Adrenal gland (tissue), 9 donors: ENCODE measurements at regions not wholly inside any gene's neighbourhood (a gene's known extent, or its start where the extent isn't known, plus 50 kb on each side); places are given as distances from the start of the nearest gene placed in this dataset.
A peak's percentile ranks its signal among the peaks of the same experiment; 100 is the strongest.

ENCODE experiments used
- DNase-seq, 7 donors: peaks; one replicate each; pipeline ENCODE4 v3.0.0-alpha.2; 2019 to 2020
- H3K27ac ChIP-seq, 5 donors: fragments of 200-600 bp; sonication (generic) in 4 of 5; 1 replicate in 3 of 5; 2 replicates in 2 of 5; pipeline versions ENCODE4 v1.5.1 to v1.8.0; 2016 to 2020; ENCODE audit warnings: mild to moderate bottlenecking in 1 of 5
- H3K27me3 ChIP-seq: fragments of 200-600 bp; 2 replicates; pipeline ENCODE4 v1.8.0; 2021
- H3K36me3 ChIP-seq, 2 donors: fragments of 200-600 bp; replicated peaks in 1 of 2; 1 replicate in 1 of 2; 2 replicates in 1 of 2; pipeline versions ENCODE4 v1.5.1 to v1.8.0; 2018 to 2022
- H3K4me1 ChIP-seq, 2 donors: fragments of 200-600 bp; replicated peaks in 1 of 2; 1 replicate in 1 of 2; 2 replicates in 1 of 2; pipeline versions ENCODE4 v1.5.1 to v1.8.0; 2018 to 2021
- H3K4me3 ChIP-seq, 4 donors: fragments of 200-600 bp; sonication (generic) in 3 of 4; one replicate each; pipeline ENCODE4 v1.5.1; 2016 to 2018
- H3K9me3 ChIP-seq, 3 donors: fragments of 200-600 bp; sonication (generic) in 1 of 3; replicated peaks in 1 of 3; 1 replicate in 2 of 3; 2 replicates in 1 of 3; pipeline versions ENCODE4 v1.5.1 to v1.8.0; 2016 to 2021
- CTCF ChIP-seq, 6 experiments: fragments of 450-650 bp in 4 of 6; fragments of 200-600 bp in 2 of 6; sonication (generic) in 1 of 6; IDR thresholded peaks; 1 replicate in 5 of 6; 2 replicates in 1 of 6; pipeline versions ENCODE4 v1.5.1 to v1.8.0; 2016 to 2021; ENCODE audit warnings: antibody characterized with exemption in 6 of 6, mild to moderate bottlenecking in 2 of 6, moderate library complexity in 1 of 6
- POLR2A ChIP-seq, 2 donors: fragments of 450-650 bp; IDR thresholded peaks; one replicate each; pipeline ENCODE4 v1.6.1; 2017; ENCODE audit warnings: antibody characterized with exemption in 2 of 2, mild to moderate bottlenecking in 2 of 2, moderate library complexity in 1 of 2
- WGBS, 4 donors: extraction: QIAGEN DNeasy Blood & Tissue Kit in 2 of 4; methylation state at CpG; one replicate each; pipeline versions ENCODE4 v1.1.5 to v1.1.7; 2013 to 2017; 5-methylcytosine and 5-hydroxymethylcytosine counted together
- intact Hi-C, 2 donors: fragments of 100-400 bp; cut with DNase I; formaldehyde crosslinking; loops; one replicate each; pipeline versions ENCODE4 v1.14.1 to v1.15.0; 2022 to 2023
- donor health status: healthy with polysubstance abuse.
- donor health status: Bipolar disorder and iron deficiency.
- donor health status: DM: yes; HTN: yes; CAD: no.
- donor health status: DM: no; HTN: no; CAD: no.
- donor health status: DM: no; HTN: no; CAD: no.

- H3K4me1 ChIP-seq: no peaks in the 10 kb centered on the region
Measured at GRCh38 chr2:128540670-128541069, 222.0 kb upstream of the HS6ST1 start.

GRCh38 chr2:128541448-128541847, 222.8 kb upstream of the HS6ST1 start:
- TF ChIP-seq POLR2A (IDR thresholded peaks at IDR 0.05): no peak
- no peak for TF ChIP-seq CTCF (IDR thresholded peaks at IDR 0.05)
- no peaks in the 10 kb centered on the region for H3K36me3 ChIP-seq
- no peaks in the 10 kb centered on the region for H3K9me3 ChIP-seq
- intact Hi-C loops: no loop called here
- peak in 2 of 7 donors; percentile 9 to 44 for DNase-seq
- no peaks in the 10 kb centered on the region for H3K27me3 ChIP-seq
- no peak overlapping the region for H3K4me3 ChIP-seq
- H3K27ac ChIP-seq: peak overlapping the region in 3 of 5 donors; percentile 38 to 59 (median 52)
- H3K4me1 ChIP-seq: no peaks in the 10 kb centered on the region
- 49 to 62% (median 58%) methylated on average over 2 of the region's 2 CpGs for WGBS, 4 donors

More at GRCh38 chr2:128540670-128541069, 222.0 kb upstream of the HS6ST1 start:
- 83 to 94% (median 92%) methylated on average over 3 of the region's 3 CpGs for WGBS, 4 donors
- H3K27me3 ChIP-seq: no peaks in the 10 kb centered on the region
- H3K9me3 ChIP-seq: no peaks in the 10 kb centered on the region
- H3K27ac ChIP-seq: peak overlapping the region in 1 of 5 donors; percentile 52
- no peak overlapping the region for H3K4me3 ChIP-seq
- DNase-seq: no peak
- no peaks in the 10 kb centered on the region for H3K36me3 ChIP-seq
- TF ChIP-seq POLR2A (IDR thresholded peaks at IDR 0.05): no peak
- TF ChIP-seq CTCF (IDR thresholded peaks at IDR 0.05): no peak
- intact Hi-C loops: no loop called here

- DNase-seq: no peak
- Histone ChIP-seq H3K9me3 (no peaks in the 10 kb centered on the region), H3K4me1 (no peaks in the 10 kb centered on the region), H3K27me3 (no peaks in the 10 kb centered on the region), H3K4me3 (no peak overlapping the region), H3K27ac (no peak overlapping the region), H3K36me3 (no peaks in the 10 kb centered on the region)
- WGBS, 4 donors: 90 to 98% (median 96%) methylated on average over 3 of the region's 3 CpGs
- intact Hi-C loops: no loop called here
- TF ChIP-seq CTCF (IDR thresholded peaks at IDR 0.05): no peak
- no peak for TF ChIP-seq POLR2A (IDR thresholded peaks at IDR 0.05)
Measured at GRCh38 chr2:128543036-128543435, 224.4 kb upstream of the HS6ST1 start.

GRCh38 chr2:128543646-128544045, 225.0 kb upstream of the HS6ST1 start:
- Histone ChIP-seq H3K27ac (no peak overlapping the region), H3K36me3 (no peaks in the 10 kb centered on the region), H3K4me3 (no peak overlapping the region), H3K27me3 (no peaks in the 10 kb centered on the region), H3K9me3 (no peaks in the 10 kb centered on the region), H3K4me1 (no peaks in the 10 kb centered on the region)
- no peak for TF ChIP-seq CTCF (IDR thresholded peaks at IDR 0.05)
- no peak for TF ChIP-seq POLR2A (IDR thresholded peaks at IDR 0.05)
- WGBS, 4 donors: 88 to 92% (median 91%) methylated on average over 10 of the region's 10 CpGs
- DNase-seq: peak in 1 of 7 donors; percentile 44
- intact Hi-C loops: no loop called here
